GM21619 (cell line): ENCODE measurements at regions not wholly inside any gene's neighbourhood (a gene's known extent, or its start where the extent isn't known, plus 50 kb on each side); places are given as distances from the start of the nearest gene placed in this dataset.
"Not testable (repeated sequence)": the region's sequence is repeated elsewhere in the genome, so short reads cannot be mapped to it uniquely, and the experiment has no call there.

ENCODE experiments used
- ATAC-seq: cut with Tn5 transposase; IDR thresholded peaks from one replicate; pipeline ENCODE4 v1.9.1; 2021; ENCODE audit not compliant: unreplicated experiment

- no peak for ATAC-seq
These were observed 67.2 kb upstream of the ARHGAP29 start for GRCh38 chr1:94304553-94304952.

- ATAC-seq, result no peak
These were observed 65.6 kb upstream of the ARHGAP29 start for GRCh38 chr1:94303005-94303404.

GRCh38 chr1:94302497-94302896 is 65.1 kb upstream of the ARHGAP29 start:
- no peak for ATAC-seq

GRCh38 chr1:94301186-94301585 is 63.8 kb upstream of the ARHGAP29 start:
- ATAC-seq, result no peak

- ATAC-seq, result no peak
These were observed 63.3 kb upstream of the ARHGAP29 start for GRCh38 chr1:94300731-94301130.

- no peak for ATAC-seq
These were observed 62.5 kb upstream of the ARHGAP29 start for GRCh38 chr1:94299627-94300553.

GRCh38 chr1:94298861-94299260 is 61.5 kb upstream of the ARHGAP29 start:
- ATAC-seq, result no peak

- no peak for ATAC-seq
These were observed 58.6 kb upstream of the ARHGAP29 start for GRCh38 chr1:94296018-94296417.

GRCh38 chr1:94292978-94293377 is 55.6 kb upstream of the ARHGAP29 start:
- ATAC-seq, result not testable (repeated sequence)

- ATAC-seq, result not testable (repeated sequence)
These were observed 51.9 kb upstream of the ARHGAP29 start for GRCh38 chr1:94289244-94289643.
